Activated gamma-delta T cell (primary cell): ENCODE measurements at regions not wholly inside any gene's neighbourhood (a gene's known extent, or its start where the extent isn't known, plus 50 kb on each side); places are given as distances from the start of the nearest gene placed in this dataset.

Source experiments
- DNase-seq: peaks from one replicate; lab custom pipeline; 2025; lab: John Stamatoyannopoulos, UW

- no peak for DNase-seq
Observed at GRCh38 chr13:26941345-26942174, 181.0 kb upstream of the GPR12 start.

- no peak for DNase-seq
Observed at GRCh38 chr13:26934096-26934495, 173.5 kb upstream of the GPR12 start.

- no peak for DNase-seq
Observed at GRCh38 chr13:26932465-26932864, 171.9 kb upstream of the GPR12 start.

- DNase-seq = peak; percentile 27
Observed at GRCh38 chr13:26929971-26930730, 169.6 kb upstream of the GPR12 start.

- no peak for DNase-seq
Observed at GRCh38 chr13:26927511-26927910, 166.9 kb upstream of the GPR12 start.

GRCh38 chr13:26926371-26926770 lies 165.8 kb upstream of the GPR12 start:
- DNase-seq = no peak

GRCh38 chr13:26923824-26924605 lies 163.4 kb upstream of the GPR12 start:
- DNase-seq = no peak

GRCh38 chr13:26921918-26922317 lies 161.3 kb upstream of the GPR12 start:
- DNase-seq = no peak

- no peak for DNase-seq
Observed at GRCh38 chr13:26920614-26921355, 160.2 kb upstream of the GPR12 start.

GRCh38 chr13:26919732-26920131 lies 159.1 kb upstream of the GPR12 start:
- no peak for DNase-seq

GRCh38 chr13:26919311-26919710 lies 158.7 kb upstream of the GPR12 start:
- DNase-seq = no peak

- no peak for DNase-seq
Observed at GRCh38 chr13:26914624-26915023, 154.0 kb upstream of the GPR12 start.

GRCh38 chr13:26914148-26914547 lies 153.6 kb upstream of the GPR12 start:
- no peak for DNase-seq

- DNase-seq = no peak
Observed at GRCh38 chr13:26910754-26911465, 150.3 kb upstream of the GPR12 start.

- DNase-seq = no peak
Observed at GRCh38 chr13:26909477-26909876, 148.9 kb upstream of the GPR12 start.

- no peak for DNase-seq
Observed at GRCh38 chr13:26908126-26908525, 147.5 kb upstream of the GPR12 start.

GRCh38 chr13:26899202-26899601 lies 138.6 kb upstream of the GPR12 start:
- no peak for DNase-seq

- DNase-seq = peak; percentile 4
Observed at GRCh38 chr13:26897706-26898550, 137.3 kb upstream of the GPR12 start.

- DNase-seq = no peak
Observed at GRCh38 chr13:26896986-26897668, 136.5 kb upstream of the GPR12 start.
